Psoas muscle (tissue), 7 donors: ENCODE measurements at regions not wholly inside any gene's neighbourhood (a gene's known extent, or its start where the extent isn't known, plus 50 kb on each side); places are given as distances from the start of the nearest gene placed in this dataset.

Experiments
- ATAC-seq, 4 donors: fragments of 200-7000 bp; cut with Tn5 transposase; one replicate each; pipeline ENCODE4 v1.9.1; 2020; ENCODE audit warnings: moderate library complexity in 3 of 4, mild to moderate bottlenecking in 2 of 4
- DNase-seq, 2 donors: peaks; one replicate each; pipeline ENCODE4 v3.0.0-alpha.2; 2020
- H3K27ac ChIP-seq: fragments of 200-600 bp; one replicate; pipeline ENCODE4 v1.8.0; 2022
- H3K27me3 ChIP-seq, 3 donors: fragments of 200-600 bp in 1 of 3; one replicate each; pipeline versions ENCODE4 v1.6.1 to v1.8.0; 2013 to 2022; ENCODE audit warnings: low read length in 2 of 3, mild to moderate bottlenecking in 2 of 3, moderate library complexity in 1 of 3; ENCODE audit not compliant: insufficient read depth in 3 of 3
- H3K36me3 ChIP-seq, 2 donors: fragments of 200-600 bp in 1 of 2; one replicate each; pipeline versions ENCODE4 v1.6.1 to v1.8.0; 2013 to 2022; ENCODE audit warnings: low read depth in 1 of 2, mild to moderate bottlenecking in 1 of 2, moderate library complexity in 1 of 2; ENCODE audit not compliant: insufficient read depth in 1 of 2
- H3K4me1 ChIP-seq: fragments of 200-600 bp; one replicate; pipeline ENCODE4 v1.8.0; 2022
- H3K4me3 ChIP-seq: fragments of 200-600 bp; one replicate; pipeline ENCODE4 v1.8.0; 2022; ENCODE audit warnings: mild to moderate bottlenecking
- H3K9me3 ChIP-seq: fragments of 200-600 bp; one replicate; pipeline ENCODE4 v1.8.0; 2022
- CTCF ChIP-seq: fragments of 200-600 bp; IDR thresholded peaks from one replicate; pipeline ENCODE4 v1.8.0; 2022; ENCODE audit warnings: antibody characterized with exemption
- WGBS, 3 donors: extraction: QIAGEN DNeasy Blood & Tissue Kit; methylation state at CpG; one replicate each; pipeline versions ENCODE4 v1.1.6 to v1.1.7; 2013; 5-methylcytosine and 5-hydroxymethylcytosine counted together
- intact Hi-C, 2 donors: fragments of 100-400 bp; cut with DNase I; formaldehyde crosslinking; loops; one replicate each; pipeline versions ENCODE4 v1.11.0 to v1.14.2; 2022
- donor health status: healthy with polysubstance abuse.
- donor health status: DM: no; HTN: no; CAD: no; lungs with moderate emphysema.
- donor health status: Bipolar disorder and iron deficiency.
- donor health status: healthy.
- donor health status: DM: yes; HTN: yes; CAD: no.
- donor health status: DM: no; HTN: no; CAD: no.
- donor health status: DM: yes; HTN: yes; CAD: no.

DNA sequence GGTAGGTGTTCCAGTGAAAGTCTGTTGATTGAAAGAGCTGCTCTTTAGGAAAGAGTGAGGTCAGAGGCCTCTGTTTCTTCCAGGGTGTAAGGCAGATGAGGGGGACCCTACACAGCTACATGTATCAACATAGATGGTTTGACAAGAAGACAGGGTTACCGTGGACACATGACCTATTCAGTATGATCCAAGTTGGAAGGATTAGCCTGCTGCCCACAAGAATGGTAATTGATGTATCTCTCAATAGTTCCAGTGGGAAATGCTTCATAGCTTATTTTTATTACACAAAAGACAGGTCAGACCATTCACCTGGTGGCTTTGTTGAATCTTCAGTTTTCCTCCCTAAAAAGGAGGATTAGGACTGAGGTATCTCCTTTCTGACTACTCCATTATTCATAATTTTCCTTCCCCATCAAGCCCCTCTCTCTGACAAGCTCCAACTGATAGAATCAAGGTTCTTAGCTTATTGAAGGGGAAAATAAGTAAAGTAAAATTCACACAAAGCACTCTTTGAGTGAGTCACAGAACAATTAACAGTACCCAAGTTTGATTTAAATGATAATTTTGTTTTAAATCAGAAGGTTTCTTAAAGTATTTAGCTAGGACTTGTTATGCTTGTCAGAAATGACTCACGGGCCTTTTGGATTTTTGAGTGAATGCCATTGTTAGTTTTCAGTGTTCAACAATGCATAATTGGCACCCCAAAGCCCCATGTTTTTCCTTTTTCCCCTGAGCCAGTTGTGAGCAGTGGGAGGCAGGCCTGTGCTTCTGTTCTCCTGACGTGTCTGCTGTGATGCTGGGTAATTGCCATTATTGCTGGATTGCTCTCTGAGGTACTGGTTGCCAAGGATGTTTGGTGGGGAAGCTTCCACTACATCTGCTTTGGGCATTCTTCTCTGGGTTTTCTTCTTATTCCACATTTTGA is 373.2 kb downstream of the DDX10 start:
- H3K4me1 ChIP-seq, result no peaks in the 10 kb centered on the region
- no peak overlapping the region for H3K4me3 ChIP-seq
- ATAC-seq (no peak), DNase-seq (no peak)
- intact Hi-C loops, result no loop called here
- TF ChIP-seq CTCF, result no peak
- H3K9me3 ChIP-seq, result no peaks in the 10 kb centered on the region
- H3K27ac ChIP-seq, result no peak overlapping the region
- 38 to 58% (median 45%) methylated on average over 3 of the region's 3 CpGs for WGBS, 3 donors
- H3K27me3 ChIP-seq, result no peaks in the 10 kb centered on the region
- no peaks in the 10 kb centered on the region for H3K36me3 ChIP-seq

- Histone ChIP-seq H3K9me3 (no peaks in the 10 kb centered on the region), H3K4me1 (no peaks in the 10 kb centered on the region), H3K27ac (no peak overlapping the region), H3K27me3 (no peaks in the 10 kb centered on the region), H3K36me3 (no peaks in the 10 kb centered on the region), H3K4me3 (no peak overlapping the region)
- intact Hi-C loops, result no loop called here
- WGBS, 3 donors, result 84 to 96% (median 92%) methylated on average over 2 of the region's 2 CpGs
- DNase-seq, result no peak
- ATAC-seq, result no peak
- no peak for TF ChIP-seq CTCF
Measured at GRCh38 chr11:109039611-109040010, 374.7 kb downstream of the DDX10 start.

DNA sequence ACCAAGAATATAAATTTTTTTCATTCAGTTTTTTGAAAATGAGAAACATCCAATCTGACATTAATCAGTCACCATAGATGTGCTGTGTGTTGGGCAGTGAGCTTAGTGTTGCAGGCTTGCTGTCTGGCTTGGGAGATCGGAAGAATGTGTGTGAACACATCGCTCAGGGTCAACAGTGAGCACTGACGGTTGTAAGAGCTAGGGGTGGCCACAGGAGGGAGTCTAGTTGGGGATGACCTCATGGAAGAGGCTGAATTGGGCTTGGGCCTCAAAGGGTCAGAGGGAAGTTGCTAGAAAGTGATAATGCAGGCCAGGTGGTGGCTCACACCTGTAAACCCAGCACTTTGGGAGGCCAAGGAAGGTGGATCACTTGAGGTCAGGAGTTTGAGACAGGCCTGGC is 375.4 kb downstream of the DDX10 start:
- no peak for ATAC-seq
- intact Hi-C loops, result no loop called here

DNA sequence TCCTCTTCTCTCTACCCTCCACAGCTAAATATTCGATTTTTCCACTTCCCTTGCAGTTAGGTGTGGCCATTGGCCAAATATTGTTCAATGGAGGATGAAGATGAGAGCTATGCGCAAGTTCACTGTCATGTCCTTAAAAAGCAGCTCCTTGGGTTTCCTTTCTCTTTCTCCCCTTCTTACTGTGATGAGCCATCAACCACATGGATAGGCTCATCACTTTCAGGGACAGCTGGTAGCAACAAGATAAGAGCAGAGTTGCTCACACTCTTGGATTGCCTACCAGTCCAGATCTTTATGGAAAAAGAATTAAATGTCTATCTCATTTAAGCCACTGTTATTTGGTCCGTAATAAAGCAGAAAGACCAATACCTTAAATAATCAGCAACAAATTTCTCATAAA is 377.0 kb downstream of the DDX10 start:
- intact Hi-C loops, result no loop called here
- WGBS, 3 donors, result 88 to 92% (median 90%) methylated on average over 3 of the region's 3 CpGs
- no peaks in the 10 kb centered on the region for H3K4me1 ChIP-seq

More for the DNA sequence above, 375.4 kb downstream of the DDX10 start:
- Histone ChIP-seq H3K36me3 (no peaks in the 10 kb centered on the region), H3K27ac (no peak overlapping the region), H3K4me3 (no peak overlapping the region), H3K27me3 (no peaks in the 10 kb centered on the region), H3K4me1 (no peaks in the 10 kb centered on the region), H3K9me3 (no peaks in the 10 kb centered on the region)
- TF ChIP-seq CTCF, result no peak
- no peak for DNase-seq
- WGBS, 3 donors, result 87 to 89% (median 89%) methylated on average over 3 of the region's 3 CpGs

More for the DNA sequence above, 377.0 kb downstream of the DDX10 start:
- DNase-seq, result no peak
- no peak for TF ChIP-seq CTCF
- Histone ChIP-seq H3K4me3 (no peak overlapping the region), H3K27ac (no peak overlapping the region), H3K36me3 (no peaks in the 10 kb centered on the region), H3K9me3 (no peaks in the 10 kb centered on the region), H3K27me3 (no peaks in the 10 kb centered on the region)
- no peak for ATAC-seq
